MM.1S (cell line): ENCODE measurements at regions not wholly inside any gene's neighbourhood (a gene's known extent, or its start where the extent isn't known, plus 50 kb on each side); places are given as distances from the start of the nearest gene placed in this dataset.

Experiments used
- CTCF ChIP-seq: fragments of 300-600 bp; sonication (generic); IDR thresholded peaks from 2 replicates; pipeline ENCODE4 v1.5.1; 2016; ENCODE audit warnings: antibody characterized with exemption, low read length, mixed read lengths
- EZH2 ChIP-seq: fragments of 300-600 bp; sonication (generic); optimal IDR thresholded peaks from 2 replicates; pipeline ENCODE3; 2017; ENCODE audit warnings: low read depth, mild to moderate bottlenecking, antibody characterized with exemption, low read length, mixed read lengths

DNA sequence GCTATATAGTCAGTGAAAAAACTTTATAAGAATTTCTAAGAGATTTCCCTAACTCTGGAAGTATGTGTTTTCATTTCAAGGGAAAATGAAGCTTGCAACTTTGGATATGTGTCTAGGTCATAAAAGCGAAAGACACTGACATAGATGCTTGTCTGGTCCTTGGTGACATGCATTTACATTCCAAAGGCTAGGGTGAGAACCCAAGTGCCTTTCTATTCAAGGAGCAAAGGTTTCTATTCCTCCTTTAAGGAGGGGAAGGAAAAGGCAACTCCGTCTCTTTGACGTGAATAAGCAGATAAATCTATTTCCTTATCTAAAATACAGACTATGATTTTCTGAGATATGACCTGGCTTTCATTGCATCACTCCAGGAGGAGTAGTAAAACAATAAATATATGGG is 261.1 kb downstream of the CDH7 start:
- TF ChIP-seq CTCF (no peak), EZH2 (no peak)
